HEK293T (cell line): ENCODE measurements at regions not wholly inside any gene's neighbourhood (a gene's known extent, or its start where the extent isn't known, plus 50 kb on each side); places are given as distances from the start of the nearest gene placed in this dataset.
"Not testable (repeated sequence)": the region's sequence is repeated elsewhere in the genome, so short reads cannot be mapped to it uniquely, and the experiment has no call there.

Source experiments
- CTCF ChIA-PET: fragments of 350-600 bp; formaldehyde crosslinking; extraction: SDS; loops from one replicate; lab custom pipeline; 2021; ENCODE audit warnings: antibody characterized with exemption, inconsistent platforms; lab: Yijun Ruan, JAX
- POLR2A ChIA-PET: fragments of 350-600 bp; formaldehyde crosslinking; extraction: SDS; loops from one replicate; lab custom pipeline; 2020; ENCODE audit warnings: antibody characterized with exemption, inconsistent platforms; lab: Yijun Ruan, JAX
- DNase-seq: peaks from one replicate; pipeline ENCODE4 v3.0.0; 2012; ENCODE audit warnings: mixed read lengths; ENCODE audit errors: extremely low spot score
- ARNT ChIP-seq: fragments of 450-650 bp; IDR thresholded peaks from 2 replicates; pipeline ENCODE4 v1.6.1; 2017; ENCODE audit warnings: mild to moderate bottlenecking
- BHLHE40 ChIP-seq: fragments of 450-650 bp; IDR thresholded peaks from 2 replicates; pipeline ENCODE4 v1.6.1; 2016; ENCODE audit warnings: mild to moderate bottlenecking, moderate library complexity, borderline replicate concordance
- CTBP1 ChIP-seq: fragments of 450-650 bp; IDR thresholded peaks from 2 replicates; pipeline ENCODE4 v1.6.1; 2016; ENCODE audit warnings: borderline replicate concordance
- ELF4 ChIP-seq: fragments of 450-650 bp; IDR thresholded peaks from 2 replicates; pipeline ENCODE4 v1.6.1; 2017; ENCODE audit warnings: antibody characterized with exemption
- FOXA1 ChIP-seq: fragments of 450-650 bp; IDR thresholded peaks from 2 replicates; pipeline ENCODE4 v1.6.1; 2016; ENCODE audit warnings: mild to moderate bottlenecking
- FOXK2 ChIP-seq: fragments of 450-650 bp; IDR thresholded peaks from 2 replicates; pipeline ENCODE4 v1.6.1; 2016; ENCODE audit warnings: mild to moderate bottlenecking
- FOXM1 ChIP-seq: fragments of 450-650 bp; IDR thresholded peaks from 2 replicates; pipeline ENCODE4 v1.6.1; 2017; ENCODE audit warnings: mild to moderate bottlenecking, borderline replicate concordance
- HDGF ChIP-seq: fragments of 450-650 bp; IDR thresholded peaks from 2 replicates; pipeline ENCODE4 v1.6.1; 2017; ENCODE audit warnings: antibody characterized with exemption, borderline replicate concordance
- L3MBTL2 ChIP-seq: fragments of 450-650 bp; conservative IDR thresholded peaks from 2 replicates; pipeline ENCODE4 v1.6.1; 2016; ENCODE audit warnings: mild to moderate bottlenecking
- LEF1 ChIP-seq: fragments of 450-650 bp; IDR thresholded peaks from 2 replicates; pipeline ENCODE4 v1.6.1; 2017; ENCODE audit warnings: mild to moderate bottlenecking, borderline replicate concordance
- NFRKB ChIP-seq: fragments of 450-650 bp; IDR thresholded peaks from 2 replicates; pipeline ENCODE4 v1.6.1; 2016; ENCODE audit warnings: mild to moderate bottlenecking, moderate library complexity
- PKNOX1 ChIP-seq: fragments of 450-650 bp; IDR thresholded peaks from 2 replicates; pipeline ENCODE4 v1.6.1; 2016
- SP1 ChIP-seq: fragments of 450-650 bp; IDR thresholded peaks from 2 replicates; pipeline ENCODE4 v1.6.1; 2017
- SUZ12 ChIP-seq: fragments of 450-650 bp; IDR thresholded peaks from 2 replicates; pipeline ENCODE4 v1.6.1; 2016; ENCODE audit warnings: mild to moderate bottlenecking
- TARDBP ChIP-seq: fragments of 450-650 bp; IDR thresholded peaks from 2 replicates; pipeline ENCODE4 v1.6.1; 2016
- ZNF384 ChIP-seq: fragments of 450-650 bp; IDR thresholded peaks from 2 replicates; pipeline ENCODE4 v1.6.1; 2016

- ChIA-PET POLR2A (no interaction called here), CTCF (interaction anchor here (1.1 to 2.1 kb wide), 3 partner anchors 10 to 18 kb away, joined by 3 to 11 read pairs (median 4); no protein-coding TSS in a partner anchor)
- no peak for TF ChIP-seq L3MBTL2
- no peak for TF ChIP-seq PKNOX1
- no peak for TF ChIP-seq ZNF384
- TF ChIP-seq FOXK2: no peak
- no peak for TF ChIP-seq ARNT
- no peak for TF ChIP-seq TARDBP
- no peak for TF ChIP-seq LEF1
- no peak for TF ChIP-seq HDGF
- TF ChIP-seq FOXM1: no peak
- no peak for TF ChIP-seq BHLHE40
- no peak for TF ChIP-seq CTBP1
- TF ChIP-seq SUZ12: no peak
- no peak for TF ChIP-seq FOXA1
- DNase-seq: no peak
Measured at GRCh38 chr1:67545364-67545763, 115.2 kb upstream of the SERBP1 start.

GRCh38 chr1:67551375-67551774 is 121.2 kb upstream of the SERBP1 start:
- ChIA-PET CTCF (interaction anchor here (0.7 to 2.2 kb wide), 2 partner anchors 10 to 275 kb away, joined by 4 to 10 read pairs; no protein-coding TSS in a partner anchor), POLR2A (no interaction called here)
- DNase-seq: no peak
- TF ChIP-seq CTBP1 (no peak), TARDBP (no peak), SP1 (no peak), ZNF384 (no peak), SUZ12 (no peak), FOXK2 (no peak), L3MBTL2 (no peak), BHLHE40 (no peak), ELF4 (no peak), LEF1 (no peak), ARNT (no peak), HDGF (no peak), FOXA1 (no peak), NFRKB (no peak), FOXM1 (no peak)

DNA sequence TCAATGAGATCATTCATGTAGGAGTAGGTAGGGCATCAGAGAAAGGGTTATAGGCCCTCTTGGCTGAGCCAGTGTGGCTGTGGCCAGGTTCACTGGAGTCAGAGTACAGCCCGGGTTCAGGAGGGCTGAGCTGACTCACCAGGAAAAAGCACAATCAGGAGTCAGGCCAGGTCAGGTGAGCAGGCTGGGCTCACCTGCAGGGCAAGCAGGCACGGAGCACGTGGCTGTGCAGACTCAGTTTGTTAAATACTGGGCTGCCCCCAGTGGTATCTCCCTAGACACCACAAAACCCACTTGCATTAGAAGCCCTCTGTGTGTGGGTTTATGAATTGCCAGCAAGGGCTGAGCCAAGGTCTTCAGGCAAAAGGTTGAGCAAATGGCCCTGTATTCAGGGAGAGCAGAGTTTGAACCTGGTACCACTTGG is 122.1 kb upstream of the SERBP1 start:
- DNase-seq: no peak
- no peak for TF ChIP-seq PKNOX1
- no peak for TF ChIP-seq FOXK2
- no peak for TF ChIP-seq LEF1
- TF ChIP-seq ARNT: no peak
- TF ChIP-seq NFRKB: no peak
- TF ChIP-seq L3MBTL2: no peak
- no peak for TF ChIP-seq BHLHE40
- no peak for TF ChIP-seq HDGF
- no peak for TF ChIP-seq ZNF384
- no peak for TF ChIP-seq SP1
- no peak for TF ChIP-seq CTBP1
- no peak for TF ChIP-seq FOXM1
- no peak for TF ChIP-seq SUZ12
- TF ChIP-seq ELF4: no peak
- no peak for TF ChIP-seq FOXA1
- TF ChIP-seq TARDBP: no peak
- ChIA-PET CTCF (interaction anchor here (2.2 kb wide), 1 partner anchor 9 kb away, joined by 10 read pairs; no protein-coding TSS in a partner anchor), POLR2A (no interaction called here)

- POLR2A ChIA-PET, DNase-seq, CTCF ChIA-PET: not testable (repeated sequence)
Measured at GRCh38 chr1:67554204-67554603, 124.0 kb upstream of the SERBP1 start.

- no peak for DNase-seq
- ChIA-PET CTCF (no interaction called here), POLR2A (no interaction called here)
- TF ChIP-seq ARNT (no peak), PKNOX1 (no peak), FOXA1 (no peak)
Measured at GRCh38 chr1:67555461-67556296, 125.5 kb upstream of the SERBP1 start.

DNA sequence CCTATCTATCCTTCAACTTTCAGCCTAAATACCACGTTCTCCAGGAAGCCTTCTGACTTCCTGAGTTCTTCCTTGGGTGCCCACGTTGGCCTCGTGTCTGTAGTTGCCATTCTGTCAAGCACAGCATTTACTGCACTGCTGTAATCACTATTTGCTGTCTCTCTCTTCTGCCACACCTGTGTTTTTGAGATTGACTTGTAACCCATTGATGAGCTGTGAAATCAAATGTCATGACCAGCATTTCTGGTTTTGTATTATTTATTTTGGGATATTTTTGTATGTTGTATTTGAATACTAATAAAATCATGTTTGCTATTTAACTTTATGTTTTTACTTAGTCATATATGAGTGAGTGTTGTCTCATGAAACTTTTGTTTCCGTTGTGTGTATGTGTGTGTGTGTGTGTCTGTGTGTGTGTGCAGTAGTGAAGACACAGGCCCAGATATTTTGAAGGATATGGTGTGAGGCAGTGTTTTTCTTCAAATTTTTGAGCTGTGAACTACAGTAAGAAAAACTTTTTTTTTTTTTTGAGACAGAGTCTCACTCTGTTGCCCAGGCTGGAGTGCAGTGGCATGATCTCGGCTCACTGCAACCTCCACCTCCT is 126.2 kb upstream of the SERBP1 start:
- TF ChIP-seq FOXM1: no peak
- TF ChIP-seq TARDBP: no peak
- no peak for TF ChIP-seq NFRKB
- no peak for TF ChIP-seq SP1
- no peak for TF ChIP-seq ELF4
- CTCF ChIA-PET: no interaction called here
- POLR2A ChIA-PET: no interaction called here
- DNase-seq: no peak
